SH-SY5Y (cell line): ENCODE measurements at regions not wholly inside any gene's neighbourhood (a gene's known extent, or its start where the extent isn't known, plus 50 kb on each side); places are given as distances from the start of the nearest gene placed in this dataset.

Experiments
- GATA2 ChIP-seq: IDR thresholded peaks from 2 replicates; pipeline ENCODE4 v1.6.1; 2011; ENCODE audit warnings: mild to moderate bottlenecking, low read depth, low read length
- GATA3 ChIP-seq: IDR thresholded peaks from 2 replicates; pipeline ENCODE4 v1.6.1; 2011; ENCODE audit warnings: low read depth, mild to moderate bottlenecking, low read length, moderate library complexity

DNA sequence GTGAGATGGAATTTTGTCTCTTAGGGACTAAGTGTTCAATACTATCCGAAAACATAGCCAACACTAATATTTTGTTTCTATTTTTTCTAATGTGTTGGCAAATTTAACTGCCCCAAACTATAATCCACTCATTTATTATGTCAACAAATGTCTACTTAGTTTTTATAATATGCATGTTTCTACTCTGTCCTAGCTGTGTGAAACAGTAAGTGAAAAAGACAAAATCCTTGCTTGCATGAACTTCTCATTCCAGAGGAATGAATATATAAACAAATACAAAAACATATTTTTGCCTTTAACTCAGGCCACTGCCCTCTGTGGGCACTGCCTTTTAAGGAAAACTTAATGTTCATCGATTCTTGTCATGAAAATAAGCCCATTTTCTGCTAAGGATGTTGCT lies 1275.4 kb upstream of the CDH18 start:
- TF ChIP-seq GATA3 (no peak), GATA2 (no peak)
